ENCODE measurements at regions not wholly inside any gene's neighbourhood (a gene's known extent, or its start where the extent isn't known, plus 50 kb on each side); places are given as distances from the start of the nearest gene placed in this dataset.

GRCh38 chr1:105317976-105318375 lies 1568.3 kb downstream of the AMY1C start:
- in situ Hi-C loops (cut with MboI; ENCODE audit: low sequenced_read_pairs in 4 of 4) = no loop called here
- Histone ChIP-seq H3K27me3 (no peaks in the 10 kb centered on the region), H3K9me3 (peaks cover 0 to 4% (median 0%) of the 10 kb centered on the region in 3 donors), H3K4me3 (no peak overlapping the region), H3K27ac (no peak overlapping the region), H3K36me3 (no peaks in the 10 kb centered on the region), H3K4me1 (no peaks in the 10 kb centered on the region)
- ATAC-seq (no peak), DNase-seq (no peak)
- intact Hi-C loops (cut with DNase I; ENCODE audit: low total_unique reads) = no loop called here
- TF ChIP-seq, protein P1, sequence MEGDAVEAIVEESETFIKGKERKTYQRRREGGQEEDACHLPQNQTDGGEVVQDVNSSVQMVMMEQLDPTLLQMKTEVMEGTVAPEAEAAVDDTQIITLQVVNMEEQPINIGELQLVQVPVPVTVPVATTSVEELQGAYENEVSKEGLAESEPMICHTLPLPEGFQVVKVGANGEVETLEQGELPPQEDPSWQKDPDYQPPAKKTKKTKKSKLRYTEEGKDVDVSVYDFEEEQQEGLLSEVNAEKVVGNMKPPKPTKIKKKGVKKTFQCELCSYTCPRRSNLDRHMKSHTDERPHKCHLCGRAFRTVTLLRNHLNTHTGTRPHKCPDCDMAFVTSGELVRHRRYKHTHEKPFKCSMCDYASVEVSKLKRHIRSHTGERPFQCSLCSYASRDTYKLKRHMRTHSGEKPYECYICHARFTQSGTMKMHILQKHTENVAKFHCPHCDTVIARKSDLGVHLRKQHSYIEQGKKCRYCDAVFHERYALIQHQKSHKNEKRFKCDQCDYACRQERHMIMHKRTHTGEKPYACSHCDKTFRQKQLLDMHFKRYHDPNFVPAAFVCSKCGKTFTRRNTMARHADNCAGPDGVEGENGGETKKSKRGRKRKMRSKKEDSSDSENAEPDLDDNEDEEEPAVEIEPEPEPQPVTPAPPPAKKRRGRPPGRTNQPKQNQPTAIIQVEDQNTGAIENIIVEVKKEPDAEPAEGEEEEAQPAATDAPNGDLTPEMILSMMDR (IDR thresholded peaks at IDR 0.05 in 4 of 5, conservative IDR thresholded peaks at IDR 0.05 in 1 of 5) = no peak
- no peak for TF ChIP-seq POLR2A (IDR thresholded peaks at IDR 0.05)

DNA sequence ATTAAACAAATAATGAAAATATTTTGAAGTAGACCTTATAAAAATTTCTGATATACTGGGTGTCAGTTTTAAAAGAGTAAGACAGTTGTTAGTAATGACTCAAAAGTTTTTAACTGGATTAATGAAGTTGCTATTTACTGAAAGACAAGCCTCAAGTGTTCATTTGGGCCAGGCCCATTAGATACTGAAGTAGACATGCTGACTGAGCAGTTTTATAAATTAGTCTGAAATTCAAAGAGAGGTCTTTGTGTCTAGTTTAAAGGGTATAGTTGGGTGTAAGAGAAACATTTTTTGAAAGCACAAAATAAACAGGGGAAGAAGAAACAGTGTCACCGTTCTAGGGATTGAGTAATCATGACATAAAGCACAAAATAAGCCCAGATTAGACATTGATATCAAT lies 1577.2 kb downstream of the AMY1C start:
- in situ Hi-C loops (cut with MboI; ENCODE audit: low sequenced_read_pairs in 4 of 4) (no loop called here), intact Hi-C loops (cut with DNase I; ENCODE audit: low total_unique reads) (no loop called here)
- H3K9me3 ChIP-seq = no peaks in the 10 kb centered on the region
- H3K4me3 ChIP-seq = no peak overlapping the region
- DNase-seq (no peak), ATAC-seq (no peak)
- no peaks in the 10 kb centered on the region for H3K36me3 ChIP-seq
- no peak overlapping the region for H3K27ac ChIP-seq
- H3K27me3 ChIP-seq = no peaks in the 10 kb centered on the region
- no peaks in the 10 kb centered on the region for H3K4me1 ChIP-seq
- TF ChIP-seq POLR2A (IDR thresholded peaks at IDR 0.05) = no peak
- TF ChIP-seq, protein P1 (IDR thresholded peaks at IDR 0.05 in 4 of 5, conservative IDR thresholded peaks at IDR 0.05 in 1 of 5) = no peak

DNA sequence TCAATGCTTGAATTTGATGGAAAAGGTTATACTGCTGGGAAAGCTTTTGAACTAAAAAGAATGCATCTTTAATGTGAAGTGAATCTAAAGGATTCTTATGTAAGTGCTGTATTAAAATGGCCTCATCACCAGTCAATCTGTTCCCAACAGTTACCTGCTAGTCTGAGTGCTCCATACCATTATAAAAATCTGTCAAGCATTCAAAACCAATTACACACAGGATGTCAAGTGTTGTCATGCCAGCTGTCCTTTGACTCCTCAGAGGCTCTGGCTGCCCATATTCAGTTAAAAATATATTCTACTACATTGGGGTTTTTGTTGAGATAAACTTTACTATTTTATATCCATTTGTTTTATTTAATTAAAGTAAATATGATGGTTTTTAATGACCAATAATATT lies 1587.7 kb downstream of the AMY1C start:
- Histone ChIP-seq H3K9me3 (no peaks in the 10 kb centered on the region), H3K27ac (no peak overlapping the region), H3K4me1 (no peaks in the 10 kb centered on the region), H3K4me3 (no peak overlapping the region), H3K36me3 (no peaks in the 10 kb centered on the region), H3K27me3 (no peaks in the 10 kb centered on the region)
- DNase-seq (no peak), ATAC-seq (no peak)
- in situ Hi-C loops (cut with MboI; ENCODE audit: low sequenced_read_pairs in 4 of 4) = no loop called here
- TF ChIP-seq POLR2A (IDR thresholded peaks at IDR 0.05) = no peak
- TF ChIP-seq, protein P1 (IDR thresholded peaks at IDR 0.05 in 4 of 5, conservative IDR thresholded peaks at IDR 0.05 in 1 of 5) = no peak
- intact Hi-C loops (cut with DNase I; ENCODE audit: low total_unique reads) = no loop called here

GRCh38 chr1:105343317-105343716 lies 1593.6 kb downstream of the AMY1C start:
- DNase-seq (no peak), ATAC-seq (no peak)
- intact Hi-C loops (cut with DNase I; ENCODE audit: low total_unique reads) (no loop called here), in situ Hi-C loops (cut with MboI; ENCODE audit: low sequenced_read_pairs in 4 of 4) (no loop called here)
- Histone ChIP-seq H3K36me3 (no peaks in the 10 kb centered on the region), H3K4me1 (no peaks in the 10 kb centered on the region), H3K27me3 (no peaks in the 10 kb centered on the region), H3K9me3 (no peaks in the 10 kb centered on the region), H3K27ac (no peak overlapping the region), H3K4me3 (no peak overlapping the region)
- TF ChIP-seq, protein P1 (IDR thresholded peaks at IDR 0.05 in 4 of 5, conservative IDR thresholded peaks at IDR 0.05 in 1 of 5) = no peak
- TF ChIP-seq POLR2A (IDR thresholded peaks at IDR 0.05) = no peak

DNA sequence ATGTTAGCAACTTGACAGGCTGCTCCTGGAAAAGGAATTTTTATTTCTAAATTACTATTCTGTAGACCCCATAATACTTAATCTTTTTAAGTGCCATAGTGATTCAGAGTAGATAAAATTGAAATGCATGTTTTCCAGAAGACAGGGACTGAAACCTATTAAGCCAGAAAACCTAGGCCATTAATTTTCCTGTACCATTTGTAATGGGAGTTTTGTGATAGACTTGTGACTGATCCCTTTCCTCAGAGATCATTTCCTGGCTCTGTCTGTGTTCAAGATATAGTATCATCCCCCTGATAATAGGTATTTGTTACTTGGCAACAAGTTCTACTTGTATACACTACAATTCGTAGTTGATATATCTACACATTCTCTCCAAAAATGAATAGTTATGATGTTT lies 1609.8 kb downstream of the AMY1C start:
- Histone ChIP-seq H3K27ac (no peak overlapping the region), H3K27me3 (no peaks in the 10 kb centered on the region), H3K4me3 (no peak overlapping the region), H3K36me3 (no peaks in the 10 kb centered on the region), H3K9me3 (no peaks in the 10 kb centered on the region), H3K4me1 (no peaks in the 10 kb centered on the region)
- ATAC-seq (no peak), DNase-seq (no peak)
- intact Hi-C loops (cut with DNase I; ENCODE audit: low total_unique reads) = no loop called here
- TF ChIP-seq, protein P1 (IDR thresholded peaks at IDR 0.05 in 4 of 5, conservative IDR thresholded peaks at IDR 0.05 in 1 of 5) = no peak
- in situ Hi-C loops (cut with MboI; ENCODE audit: low sequenced_read_pairs in 4 of 4) = no loop called here
